Body of pancreas (tissue), 4 donors: ENCODE measurements at regions not wholly inside any gene's neighbourhood (a gene's known extent, or its start where the extent isn't known, plus 50 kb on each side); places are given as distances from the start of the nearest gene placed in this dataset.

Source experiments
- ATAC-seq: fragments of 150-250 bp; one replicate; pipeline ENCODE4 v1.9.1; 2016
- DNase-seq, 4 donors: peaks; one replicate each; pipeline ENCODE4 v3.0.0-alpha.2; 2019
- H3K27ac ChIP-seq, 4 donors: fragments of 200-600 bp; sonication (generic); 1 replicate in 3 of 4; 2 replicates in 1 of 4; pipeline versions ENCODE4 v1.5.1 to v1.6.1; 2016 to 2019; ENCODE audit warnings: mild to moderate bottlenecking in 1 of 4, mixed read lengths in 1 of 4, moderate library complexity in 1 of 4
- H3K27me3 ChIP-seq, 2 donors: fragments of 200-600 bp; sonication (generic); one replicate each; pipeline ENCODE4 v1.6.0; 2016; ENCODE audit warnings: mild to moderate bottlenecking in 1 of 2
- H3K36me3 ChIP-seq, 2 donors: fragments of 200-600 bp; sonication (generic); replicated peaks in 1 of 2; 2 replicates each; pipeline ENCODE4 v1.5.1; 2016; ENCODE audit warnings: low read depth in 2 of 2; ENCODE audit not compliant: insufficient read depth in 1 of 2
- H3K4me1 ChIP-seq: fragments of 200-600 bp; sonication (generic); one replicate; pipeline ENCODE4 v1.6.0; 2016
- H3K4me3 ChIP-seq, 2 donors: fragments of 200-600 bp; sonication (generic); 1 replicate in 1 of 2; 2 replicates in 1 of 2; pipeline ENCODE4 v1.5.1; 2016 to 2019
- H3K9me3 ChIP-seq, 3 donors: fragments of 200-600 bp; sonication (generic); 1 replicate in 2 of 3; 2 replicates in 1 of 3; pipeline ENCODE4 v1.5.1; 2016
- POLR2A ChIP-seq, 3 donors: fragments of 450-650 bp; IDR thresholded peaks; one replicate each; pipeline ENCODE4 v1.6.1; 2016; ENCODE audit warnings: antibody characterized with exemption in 3 of 3, mild to moderate bottlenecking in 2 of 3
- WGBS, 2 donors: methylation state at CpG; one replicate each; pipeline ENCODE4 v1.1.5; 2017; 5-methylcytosine and 5-hydroxymethylcytosine counted together
- intact Hi-C: fragments of 100-400 bp; cut with DNase I; formaldehyde crosslinking; loops from one replicate; pipeline ENCODE4 v1.15.1; 2023
- TF ChIP-seq, protein P1 (sequence below), 7 experiments: fragments of 450-650 bp in 4 of 7; fragments of 200-600 bp in 3 of 7; sonication (generic) in 3 of 7; IDR thresholded peaks; one replicate each; pipeline ENCODE4 v1.5.1; 2016 to 2019; ENCODE audit warnings: antibody characterized with exemption in 7 of 7

DNA sequence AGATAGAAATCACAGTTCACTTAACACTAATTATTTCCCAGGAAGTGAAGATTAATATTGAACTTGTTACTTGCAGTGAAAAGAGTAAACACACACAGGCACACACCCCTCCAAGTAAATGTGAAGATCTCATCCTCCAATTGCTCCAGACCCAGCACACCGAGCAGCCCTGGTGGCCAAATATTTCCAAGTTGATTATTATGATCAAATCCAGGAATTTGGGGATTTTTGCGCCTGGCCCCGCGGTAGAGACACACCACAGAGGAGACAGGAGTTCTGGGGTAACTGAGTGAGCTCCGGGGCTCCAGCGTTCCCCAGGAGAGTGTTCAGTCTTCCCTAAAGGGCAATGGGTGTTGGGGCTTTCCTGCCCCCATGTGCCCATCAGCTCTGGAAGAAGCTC lies 431.5 kb downstream of the BCL11B start:
- Histone ChIP-seq H3K4me1 (no peaks in the 10 kb centered on the region), H3K27me3 (no peaks in the 10 kb centered on the region), H3K4me3 (no peak overlapping the region), H3K9me3 (no peaks in the 10 kb centered on the region), H3K27ac (no peak overlapping the region), H3K36me3 (no peaks in the 10 kb centered on the region)
- TF ChIP-seq, protein P1, sequence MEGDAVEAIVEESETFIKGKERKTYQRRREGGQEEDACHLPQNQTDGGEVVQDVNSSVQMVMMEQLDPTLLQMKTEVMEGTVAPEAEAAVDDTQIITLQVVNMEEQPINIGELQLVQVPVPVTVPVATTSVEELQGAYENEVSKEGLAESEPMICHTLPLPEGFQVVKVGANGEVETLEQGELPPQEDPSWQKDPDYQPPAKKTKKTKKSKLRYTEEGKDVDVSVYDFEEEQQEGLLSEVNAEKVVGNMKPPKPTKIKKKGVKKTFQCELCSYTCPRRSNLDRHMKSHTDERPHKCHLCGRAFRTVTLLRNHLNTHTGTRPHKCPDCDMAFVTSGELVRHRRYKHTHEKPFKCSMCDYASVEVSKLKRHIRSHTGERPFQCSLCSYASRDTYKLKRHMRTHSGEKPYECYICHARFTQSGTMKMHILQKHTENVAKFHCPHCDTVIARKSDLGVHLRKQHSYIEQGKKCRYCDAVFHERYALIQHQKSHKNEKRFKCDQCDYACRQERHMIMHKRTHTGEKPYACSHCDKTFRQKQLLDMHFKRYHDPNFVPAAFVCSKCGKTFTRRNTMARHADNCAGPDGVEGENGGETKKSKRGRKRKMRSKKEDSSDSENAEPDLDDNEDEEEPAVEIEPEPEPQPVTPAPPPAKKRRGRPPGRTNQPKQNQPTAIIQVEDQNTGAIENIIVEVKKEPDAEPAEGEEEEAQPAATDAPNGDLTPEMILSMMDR (IDR thresholded peaks at IDR 0.05), result no peak
- no peak for TF ChIP-seq POLR2A (IDR thresholded peaks at IDR 0.05)
- intact Hi-C loops, result no loop called here
- DNase-seq (no peak), ATAC-seq (no peak)
- WGBS, 2 donors, result 76 to 78% methylated on average over 5 to 6 of the region's 6 CpGs

DNA sequence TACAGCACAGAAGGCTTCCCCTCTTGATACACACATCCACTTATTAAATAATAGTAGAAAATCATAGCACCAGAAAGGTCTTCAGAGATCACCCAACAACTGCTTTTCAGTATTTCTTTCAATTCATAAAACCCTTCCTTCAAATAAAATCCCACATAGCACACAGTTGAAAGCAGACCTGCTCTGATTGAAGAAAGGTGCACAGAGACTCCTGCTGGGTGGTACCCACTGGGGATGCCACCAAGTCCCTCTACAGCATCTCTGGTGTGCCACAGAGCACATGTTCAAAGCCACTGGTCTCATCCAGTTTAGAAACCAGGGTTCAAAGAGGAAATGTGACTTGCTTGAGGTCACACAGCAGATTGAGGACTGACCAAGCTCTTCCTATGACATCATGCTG lies 427.5 kb downstream of the BCL11B start:
- no peaks in the 10 kb centered on the region for H3K4me1 ChIP-seq
- no peaks in the 10 kb centered on the region for H3K36me3 ChIP-seq
- no peaks in the 10 kb centered on the region for H3K9me3 ChIP-seq
- intact Hi-C loops, result no loop called here
- no peak overlapping the region for H3K4me3 ChIP-seq
- ATAC-seq, result no peak
- no peak overlapping the region for H3K27ac ChIP-seq
- DNase-seq, result no peak
- H3K27me3 ChIP-seq, result no peaks in the 10 kb centered on the region
- TF ChIP-seq, protein P1 (IDR thresholded peaks at IDR 0.05), result no peak
- TF ChIP-seq POLR2A (IDR thresholded peaks at IDR 0.05), result no peak

DNA sequence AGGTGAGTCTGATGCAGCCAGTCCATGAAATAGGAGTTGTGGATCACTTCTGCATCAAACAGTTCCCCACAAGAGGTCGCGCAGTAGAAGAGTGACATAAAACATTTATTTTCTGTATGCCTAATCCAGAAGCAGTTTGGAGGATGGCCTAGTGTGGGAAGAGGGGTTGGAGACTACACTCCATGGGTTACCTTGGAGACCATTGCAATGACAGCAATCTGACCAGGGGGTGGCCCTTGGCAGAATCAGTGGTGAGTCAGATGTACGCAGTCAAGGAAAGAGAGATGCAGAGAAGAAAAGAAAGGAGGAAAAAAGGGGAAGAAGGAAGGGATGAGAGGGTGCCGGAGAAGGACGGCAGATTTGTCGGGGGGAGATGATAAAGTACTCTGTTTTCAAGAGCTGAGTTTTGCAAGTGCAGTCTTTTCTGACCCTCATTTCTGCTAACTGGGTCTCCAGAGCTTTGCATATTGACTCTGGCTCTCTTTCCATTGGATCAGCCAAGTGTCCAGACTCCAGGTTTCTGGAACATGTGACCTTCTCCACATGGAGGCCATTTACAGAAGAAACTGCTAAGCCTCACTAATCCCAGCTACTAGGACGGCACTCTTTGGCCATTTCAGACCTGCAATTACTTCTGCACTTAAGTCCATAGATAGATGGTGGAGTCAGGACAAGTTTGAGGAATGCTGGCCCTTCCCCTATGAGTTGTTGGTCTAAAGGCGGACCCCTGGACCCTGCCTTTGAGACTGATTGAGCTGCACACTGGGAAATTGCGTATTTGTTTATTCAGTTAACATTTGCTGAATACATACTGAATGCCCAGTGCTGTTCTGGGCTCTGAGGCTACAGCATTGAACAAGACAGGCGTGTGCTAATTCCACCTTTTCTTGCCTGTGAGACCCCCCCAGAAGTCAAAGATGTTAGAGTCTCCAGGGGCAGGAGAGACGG lies 424.2 kb downstream of the BCL11B start:
- intact Hi-C loops, result no loop called here
- Histone ChIP-seq H3K27me3 (no peaks in the 10 kb centered on the region), H3K27ac (no peak overlapping the region), H3K4me1 (no peaks in the 10 kb centered on the region), H3K9me3 (no peaks in the 10 kb centered on the region), H3K4me3 (no peak overlapping the region), H3K36me3 (no peaks in the 10 kb centered on the region)
- DNase-seq, result no peak
- no peak for TF ChIP-seq POLR2A (IDR thresholded peaks at IDR 0.05)
- TF ChIP-seq, protein P1 (IDR thresholded peaks at IDR 0.05), result no peak
- no peak for ATAC-seq
- 65 to 72% methylated on average over 11 of the region's 11 CpGs for WGBS, 2 donors

DNA sequence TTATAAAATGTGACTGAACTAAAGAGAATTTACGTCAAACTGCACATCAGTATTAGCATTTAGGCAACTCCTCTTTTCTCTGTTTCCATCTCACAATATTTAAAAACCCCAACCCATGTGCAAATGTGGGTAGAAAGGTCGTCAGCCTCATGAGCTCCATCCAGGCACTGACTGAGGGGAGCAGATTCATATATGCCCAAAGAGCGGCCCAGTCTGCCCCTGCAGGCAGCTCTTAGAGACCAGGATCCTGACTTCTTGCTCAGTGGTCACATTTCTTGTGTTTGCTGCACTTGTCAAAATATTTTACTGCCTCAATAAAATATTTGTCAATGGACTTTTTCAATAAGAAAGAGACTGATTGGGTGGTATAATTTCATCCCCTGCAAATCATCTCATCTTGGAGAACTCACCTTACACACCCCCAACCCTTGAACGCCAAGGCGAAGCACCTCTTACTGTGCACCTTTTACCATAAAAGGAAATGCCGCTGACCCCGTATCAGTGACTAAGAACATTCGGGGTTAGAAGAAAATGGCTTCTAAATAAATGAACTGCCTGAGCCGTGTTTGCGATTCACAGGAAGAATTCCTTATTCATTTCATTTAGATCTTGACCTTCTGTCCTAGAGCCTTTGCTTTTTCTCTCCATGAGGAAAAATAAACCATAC lies 418.8 kb downstream of the BCL11B start:
- no peak for ATAC-seq
- 61 to 72% methylated on average over 10 of the region's 10 CpGs for WGBS, 2 donors
- intact Hi-C loops, result no loop called here

More for the DNA sequence above, 418.8 kb downstream of the BCL11B start:
- no peak for DNase-seq
- Histone ChIP-seq H3K27ac (no peak overlapping the region), H3K4me1 (no peaks in the 10 kb centered on the region), H3K4me3 (no peak overlapping the region), H3K9me3 (no peaks in the 10 kb centered on the region), H3K27me3 (no peaks in the 10 kb centered on the region), H3K36me3 (no peaks in the 10 kb centered on the region)
- TF ChIP-seq POLR2A (IDR thresholded peaks at IDR 0.05), result no peak
- TF ChIP-seq, protein P1 (IDR thresholded peaks at IDR 0.05), result no peak
